HG02884 (cell line): ENCODE measurements at regions not wholly inside any gene's neighbourhood (a gene's known extent, or its start where the extent isn't known, plus 50 kb on each side); places are given as distances from the start of the nearest gene placed in this dataset.

Source experiments
- ATAC-seq: cut with Tn5 transposase; IDR thresholded peaks from one replicate; pipeline ENCODE4 v1.9.1; 2021; ENCODE audit warnings: mild to moderate bottlenecking, moderate library complexity; ENCODE audit not compliant: unreplicated experiment

- no peak for ATAC-seq
Observed at GRCh38 chr6:91868539-91869202, 1281.8 kb upstream of the MAP3K7 start.

DNA sequence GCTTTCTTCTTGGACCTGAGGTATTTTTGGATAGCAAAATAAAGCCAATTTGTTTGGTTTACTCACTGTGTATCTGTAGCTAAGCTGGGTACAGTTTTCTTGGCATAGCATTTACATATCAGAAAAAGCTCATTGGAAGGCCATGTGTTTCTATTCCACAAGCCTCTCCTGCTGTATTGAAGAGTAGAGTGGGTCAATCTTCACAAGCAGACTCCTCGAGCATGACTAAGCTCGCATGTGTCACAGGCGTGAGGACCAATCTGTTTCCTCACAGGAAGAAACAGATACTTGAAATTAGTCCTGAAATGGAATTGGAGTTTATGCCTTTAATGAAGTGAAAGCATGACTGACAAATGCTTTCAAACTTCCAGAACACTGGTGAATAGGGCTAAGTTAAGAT, 1279.0 kb upstream of the MAP3K7 start:
- ATAC-seq: no peak

DNA sequence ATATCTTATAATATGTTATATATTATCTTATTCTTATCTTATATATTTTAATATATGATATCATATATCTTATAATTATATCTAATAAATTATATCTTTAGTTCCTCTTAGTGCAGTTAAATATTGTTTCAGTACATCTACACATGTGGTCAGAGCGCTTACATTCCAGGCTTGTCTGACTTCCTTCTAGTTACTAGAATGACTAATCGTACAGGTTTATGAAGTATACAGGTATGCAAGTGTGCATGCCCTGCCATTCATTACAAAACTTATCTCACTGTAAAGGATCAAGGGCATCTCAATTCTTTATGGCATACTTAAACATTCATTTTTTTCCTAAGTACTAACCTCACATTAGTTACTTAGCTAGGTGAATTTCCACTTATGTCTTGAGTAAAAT, 1278.0 kb upstream of the MAP3K7 start:
- no peak for ATAC-seq

- ATAC-seq: no peak
Observed at GRCh38 chr6:91860541-91861335, 1273.9 kb upstream of the MAP3K7 start.

- no peak for ATAC-seq
Observed at GRCh38 chr6:91852252-91852651, 1265.4 kb upstream of the MAP3K7 start.

GRCh38 chr6:91834813-91835212, 1247.9 kb upstream of the MAP3K7 start:
- ATAC-seq: no peak

DNA sequence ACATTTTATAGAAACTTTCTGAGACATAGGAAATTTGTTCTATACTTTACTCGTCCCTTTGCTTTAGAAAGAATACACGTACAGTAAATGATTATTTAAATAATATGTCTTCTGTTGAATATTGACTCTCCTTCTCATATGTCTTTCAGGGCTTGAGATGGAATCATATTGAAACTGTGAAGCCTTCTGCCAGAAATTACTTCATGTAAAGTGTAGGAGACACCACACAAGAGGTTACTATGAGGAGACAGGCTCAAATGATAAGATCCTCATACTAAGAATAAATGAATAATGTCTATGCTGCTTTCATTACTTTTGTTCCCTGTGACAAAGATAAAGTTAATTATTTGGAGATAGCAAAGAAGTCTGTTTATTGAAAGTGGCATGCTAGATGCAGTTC, 1240.3 kb upstream of the MAP3K7 start:
- no peak for ATAC-seq

GRCh38 chr6:91826128-91826527, 1239.3 kb upstream of the MAP3K7 start:
- ATAC-seq: no peak

DNA sequence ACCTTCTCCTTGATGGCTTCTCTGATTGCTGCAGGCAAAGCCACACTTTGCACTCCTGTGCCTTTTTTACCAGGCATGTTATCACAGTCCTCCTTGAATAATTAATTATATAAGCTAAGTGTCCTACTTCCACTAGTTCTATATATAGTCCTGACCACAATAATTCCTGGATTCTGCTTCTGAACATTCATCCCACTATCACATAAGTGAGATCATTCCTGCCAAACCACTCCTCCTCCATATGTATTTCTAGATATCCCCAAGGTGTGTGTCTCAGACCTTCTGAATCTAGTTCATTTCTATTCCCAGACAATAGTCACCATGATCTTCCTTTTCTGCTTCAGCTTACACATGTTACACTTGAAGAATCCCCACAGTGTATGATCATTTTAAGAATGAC, 1237.5 kb upstream of the MAP3K7 start:
- no peak for ATAC-seq

DNA sequence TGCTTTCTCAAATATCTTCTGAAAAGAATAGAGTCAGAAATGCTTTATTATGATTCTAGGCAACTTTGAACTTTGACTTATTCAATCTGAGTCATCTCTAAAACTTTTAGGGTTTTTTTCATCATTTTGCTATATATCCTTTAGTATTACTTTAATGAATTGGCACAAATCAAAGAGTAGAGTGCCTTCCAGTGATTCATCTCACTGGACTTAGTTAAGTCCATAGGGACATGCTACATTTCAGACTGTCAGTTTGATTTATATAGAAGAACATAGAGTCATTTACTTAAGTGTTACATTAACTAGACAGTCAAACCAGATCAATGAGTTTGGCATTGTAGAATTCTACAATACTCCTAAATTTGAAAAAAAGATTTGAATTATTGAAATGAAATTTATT, 1235.7 kb upstream of the MAP3K7 start:
- no peak for ATAC-seq

GRCh38 chr6:91816335-91816734, 1229.5 kb upstream of the MAP3K7 start:
- no peak for ATAC-seq

DNA sequence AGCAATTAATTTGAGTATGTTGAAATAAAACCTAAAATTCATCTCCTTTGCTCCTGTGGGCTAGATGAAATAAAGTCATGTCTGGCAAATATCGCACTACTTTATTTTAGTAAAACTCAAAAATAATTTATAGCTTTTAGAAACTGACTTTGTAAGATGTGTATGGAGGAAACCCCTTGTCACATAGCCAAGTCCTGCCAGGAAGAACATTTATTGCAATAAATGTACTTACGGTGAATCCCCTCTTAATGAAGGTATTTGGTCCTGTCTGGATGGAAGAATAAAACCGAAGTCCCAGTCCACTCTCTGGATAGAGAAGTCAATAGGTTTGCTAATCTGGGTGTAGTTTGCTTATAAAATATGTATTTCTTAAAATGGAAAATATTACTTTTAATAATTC, 1226.8 kb upstream of the MAP3K7 start:
- no peak for ATAC-seq

DNA sequence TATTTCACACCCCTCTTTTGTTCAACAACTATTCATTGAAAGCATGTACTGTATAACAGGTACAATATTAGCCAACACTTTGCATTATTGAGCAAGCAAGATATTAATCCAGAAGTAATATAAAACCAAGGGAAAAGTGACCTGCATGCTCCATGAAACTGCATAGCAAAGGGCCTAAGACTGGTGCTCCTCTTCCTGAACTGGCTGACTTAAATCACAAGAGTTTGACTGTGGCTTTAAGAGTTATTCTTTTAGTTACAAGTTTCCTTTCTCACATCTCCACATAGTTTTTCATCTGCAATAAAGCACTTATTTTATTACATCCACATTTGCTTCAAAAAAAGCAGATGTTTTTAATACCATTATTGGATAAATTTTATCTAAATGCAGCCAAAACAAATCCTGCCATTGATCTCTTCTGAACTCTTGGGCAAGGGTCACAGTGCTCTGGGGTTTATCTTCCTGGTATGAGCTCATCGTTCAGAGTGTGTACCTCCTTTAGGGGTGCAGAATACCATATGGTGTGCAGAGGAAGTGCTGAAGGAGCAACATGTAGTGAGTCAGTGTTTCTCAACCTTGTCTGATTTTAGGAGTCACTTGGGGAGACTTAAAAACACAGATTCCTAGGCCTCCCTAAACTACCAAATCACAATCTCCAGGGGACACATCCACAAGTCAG, 1225.9 kb upstream of the MAP3K7 start:
- ATAC-seq: no peak

DNA sequence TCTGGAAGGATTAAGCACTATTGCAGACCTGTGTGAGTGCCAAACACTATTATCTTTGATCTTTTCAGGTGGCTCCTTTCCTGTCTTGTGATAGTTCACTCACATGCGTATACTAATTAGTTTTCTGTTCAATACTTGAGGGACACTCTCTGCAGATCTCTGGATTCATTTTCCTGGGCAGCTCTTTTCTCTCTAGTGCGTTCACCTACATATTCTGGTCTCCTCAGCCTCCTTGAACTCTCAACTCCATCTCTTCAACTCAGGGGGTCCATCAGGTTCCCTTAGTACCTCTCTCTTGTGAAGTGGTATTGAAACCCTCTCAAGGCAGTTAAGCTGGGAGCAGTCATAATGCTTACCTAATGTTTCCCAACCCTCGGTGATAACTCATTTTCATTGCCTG, 1218.1 kb upstream of the MAP3K7 start:
- ATAC-seq: no peak

DNA sequence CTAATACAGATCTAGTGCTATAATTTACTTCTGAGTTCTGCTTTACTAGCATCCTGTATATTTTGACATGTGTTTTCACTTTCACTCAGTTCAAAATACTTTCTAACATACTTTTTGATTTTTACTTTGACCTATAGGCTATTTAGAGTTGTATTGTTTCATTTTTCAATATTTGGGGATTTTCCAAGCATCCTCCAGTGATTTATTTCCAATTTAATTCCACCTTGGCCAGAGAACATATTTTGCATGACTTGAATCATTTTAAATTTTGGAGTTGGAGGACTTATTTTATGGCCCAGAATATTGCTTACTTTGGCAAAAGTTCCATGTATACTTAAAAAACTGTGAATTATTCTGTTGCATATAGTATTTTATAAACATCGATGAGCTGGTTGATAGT, 1215.6 kb upstream of the MAP3K7 start:
- no peak for ATAC-seq

GRCh38 chr6:91796603-91797002, 1209.7 kb upstream of the MAP3K7 start:
- ATAC-seq: no peak

DNA sequence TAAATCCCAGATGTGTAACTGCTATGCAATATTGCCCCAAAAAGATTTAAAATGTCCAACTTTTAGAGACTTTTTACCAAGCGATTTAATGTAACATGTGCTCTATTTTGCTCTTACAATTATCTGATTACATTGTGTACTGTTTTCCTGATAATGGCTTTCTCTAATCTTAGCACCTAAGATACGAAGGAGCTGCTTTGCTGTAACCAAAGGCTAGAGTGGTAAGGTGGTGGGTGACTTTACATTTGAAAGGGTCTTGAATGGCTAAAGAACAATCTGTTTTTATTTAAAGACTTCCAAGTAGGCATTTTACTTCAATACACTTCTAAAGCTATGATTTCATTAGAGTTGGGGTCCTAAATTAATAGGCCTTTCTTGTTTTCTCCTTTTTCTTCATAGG, 1201.6 kb upstream of the MAP3K7 start:
- ATAC-seq: no peak

GRCh38 chr6:91786474-91787184, 1199.8 kb upstream of the MAP3K7 start:
- no peak for ATAC-seq

GRCh38 chr6:91782802-91783201, 1195.9 kb upstream of the MAP3K7 start:
- no peak for ATAC-seq

GRCh38 chr6:91781946-91782345, 1195.1 kb upstream of the MAP3K7 start:
- no peak for ATAC-seq

DNA sequence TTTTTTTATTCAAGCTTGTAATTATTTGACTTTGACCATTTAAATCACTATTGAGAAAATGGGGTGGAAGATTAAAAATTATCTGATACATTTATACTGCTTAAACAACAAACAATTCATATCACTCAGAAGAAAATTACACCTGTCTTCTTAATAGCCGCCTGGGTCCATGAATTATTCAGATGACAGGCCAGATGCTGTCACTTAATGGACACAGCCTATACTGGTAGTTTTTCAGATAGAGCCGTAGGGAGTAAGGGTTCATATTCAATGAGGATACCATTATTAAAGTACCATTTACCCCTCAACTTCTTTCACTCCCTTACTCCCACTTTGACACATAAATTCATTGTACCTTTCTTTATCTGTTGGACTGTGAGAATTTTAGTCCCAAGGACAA, 1193.4 kb upstream of the MAP3K7 start:
- ATAC-seq: no peak
